H1 (cell line): ENCODE measurements at regions not wholly inside any gene's neighbourhood (a gene's known extent, or its start where the extent isn't known, plus 50 kb on each side); places are given as distances from the start of the nearest gene placed in this dataset.

Experiments used
- BRCA1 ChIP-seq: IDR thresholded peaks from 2 replicates; pipeline ENCODE4 v1.6.1; 2012; ENCODE audit warnings: low read depth, low read length, improper control_type of control experiment
- CBX5 ChIP-seq: fragments of 300-800, 300-1000 bp; sonication (generic); IDR thresholded peaks from 2 replicates; pipeline ENCODE4 v1.7.1; 2016; ENCODE audit warnings: antibody characterized with exemption, low read length, low read depth
- CBX8 ChIP-seq: fragments of 300-800, 300-1000 bp; sonication (generic); IDR thresholded peaks from 2 replicates; pipeline ENCODE4 v1.7.1; 2016; ENCODE audit warnings: low read depth, low read length, borderline replicate concordance
- CHD1 ChIP-seq: IDR thresholded peaks from 2 replicates; pipeline ENCODE4 v1.6.1; 2012; ENCODE audit warnings: low read depth, low read length, improper control_type of control experiment
- CHD7 ChIP-seq: fragments of 300-600 bp; sonication (generic); IDR thresholded peaks from 2 replicates; pipeline ENCODE4 v1.7.1; 2012; ENCODE audit warnings: low read length, moderate library complexity, mild to moderate bottlenecking, inconsistent platforms; ENCODE audit not compliant: insufficient replicate concordance
- CTBP2 ChIP-seq: IDR thresholded peaks from 2 replicates; pipeline ENCODE4 v1.7.0; 2011; ENCODE audit warnings: borderline replicate concordance, mild to moderate bottlenecking, moderate library complexity, mixed read lengths, low read length; ENCODE audit not compliant: insufficient read depth, insufficient read length
- FOSL1 ChIP-seq: IDR thresholded peaks from 2 replicates; pipeline ENCODE4 v1.6.1; 2011; ENCODE audit warnings: mild to moderate bottlenecking, low read depth, low read length, moderate library complexity; ENCODE audit not compliant: insufficient read depth
- GABPA ChIP-seq: IDR thresholded peaks from 2 replicates; pipeline ENCODE4 v1.6.1; 2011; ENCODE audit warnings: mild to moderate bottlenecking, low read length, moderate library complexity, borderline replicate concordance; ENCODE audit not compliant: insufficient read depth
- JUN ChIP-seq: IDR thresholded peaks from 2 replicates; pipeline ENCODE4 v1.6.1; 2011; ENCODE audit warnings: low read depth, mild to moderate bottlenecking, improper control_type of control experiment, low read length
- MAX ChIP-seq: IDR thresholded peaks from 2 replicates; pipeline ENCODE4 v1.6.1; 2012; ENCODE audit warnings: inconsistent platforms
- RXRA ChIP-seq: IDR thresholded peaks from 2 replicates; pipeline ENCODE4 v1.6.1; 2011; ENCODE audit warnings: low read depth, mild to moderate bottlenecking, low read length, moderate library complexity; ENCODE audit not compliant: insufficient read depth
- SIRT6 ChIP-seq: IDR thresholded peaks from one replicate; pipeline ENCODE4 v1.7.1; 2012; ENCODE audit warnings: low read length, inconsistent platforms
- SP2 ChIP-seq: IDR thresholded peaks from 2 replicates; pipeline ENCODE4 v1.6.1; 2012; ENCODE audit warnings: mild to moderate bottlenecking, low read length, inconsistent platforms

- TF ChIP-seq CHD7 (no peak), JUN (no peak), CTBP2 (no peak), CBX8 (no peak), MAX (no peak), BRCA1 (no peak), FOSL1 (no peak), SIRT6 (no peak), CHD1 (no peak), CBX5 (no peak), RXRA (no peak), SP2 (no peak), GABPA (no peak)
Measured at GRCh38 chr15:69686626-69687025, 234.0 kb downstream of the RPLP1 start (continued).
